BJ (cell line): ENCODE measurements at regions not wholly inside any gene's neighbourhood (a gene's known extent, or its start where the extent isn't known, plus 50 kb on each side); places are given as distances from the start of the nearest gene placed in this dataset.

Experiments
- CTCF ChIA-PET: fragments of 350-600 bp; formaldehyde crosslinking; extraction: SDS; loops from one replicate; lab custom pipeline; 2021; ENCODE audit warnings: antibody characterized with exemption, inconsistent platforms; lab: Yijun Ruan, JAX
- POLR2A ChIA-PET: fragments of 300-600 bp; sonication (Branson Sonifier 250); formaldehyde crosslinking; extraction: SDS; loops from one replicate; lab custom pipeline; 2021; ENCODE audit warnings: antibody characterized with exemption; lab: Charles Lee
- DNase-seq: peaks from one replicate; pipeline ENCODE4 v3.0.0-alpha.2; 2011; ENCODE audit warnings: low read depth
- H3K27me3 ChIP-seq: 2 replicates; pipeline ENCODE4 v1.6.0; 2011; ENCODE audit warnings: low read length; ENCODE audit not compliant: control insufficient read depth, insufficient read depth
- H3K36me3 ChIP-seq: 2 replicates; pipeline ENCODE4 v1.5.1; 2011; ENCODE audit warnings: low read length; ENCODE audit not compliant: control insufficient read depth, insufficient read depth
- H3K4me3 ChIP-seq: 2 replicates; pipeline ENCODE4 v1.5.1; 2011; ENCODE audit warnings: low read depth, mild to moderate bottlenecking, control low read depth, low read length
- CTCF ChIP-seq: IDR thresholded peaks from 2 replicates; pipeline ENCODE4 v1.5.1; 2011; ENCODE audit warnings: low read depth, mild to moderate bottlenecking, control low read depth, inconsistent platforms, low read length, moderate library complexity; ENCODE audit not compliant: insufficient read depth

GRCh38 chr3:127497166-127497565, 93.4 kb downstream of the TPRA1 start:
- H3K27me3 ChIP-seq, result peaks cover 2% of the 10 kb centered on the region
- no peak for DNase-seq
- no peaks in the 10 kb centered on the region for H3K36me3 ChIP-seq
- ChIA-PET POLR2A (no interaction called here), CTCF (no interaction called here)
- no peak for TF ChIP-seq CTCF
- no peak overlapping the region for H3K4me3 ChIP-seq

- no peaks in the 10 kb centered on the region for H3K36me3 ChIP-seq
- TF ChIP-seq CTCF, result no peak
- H3K27me3 ChIP-seq, result peaks cover 2% of the 10 kb centered on the region
- DNase-seq, result no peak
- H3K4me3 ChIP-seq, result no peak overlapping the region
- ChIA-PET CTCF (no interaction called here), POLR2A (no interaction called here)
Observed at GRCh38 chr3:127495821-127496655, 94.5 kb downstream of the TPRA1 start.

GRCh38 chr3:127493924-127494646, 96.4 kb downstream of the TPRA1 start:
- POLR2A ChIA-PET, result no interaction called here
- CTCF ChIA-PET, result interaction anchor here (0.6 kb wide), 1 partner anchor 512 kb away, joined by 3 read pairs; no protein-coding TSS in a partner anchor

GRCh38 chr3:127492426-127492825, 98.1 kb downstream of the TPRA1 start:
- Histone ChIP-seq H3K4me3 (no peak overlapping the region), H3K36me3 (no peaks in the 10 kb centered on the region), H3K27me3 (peaks cover 2% of the 10 kb centered on the region)
- ChIA-PET CTCF (interaction anchor here (1.2 kb wide), 1 partner anchor 9 kb away, joined by 3 read pairs; no protein-coding TSS in a partner anchor), POLR2A (no interaction called here)
- no peak for DNase-seq
- TF ChIP-seq CTCF, result no peak

More at GRCh38 chr3:127493924-127494646, 96.4 kb downstream of the TPRA1 start:
- no peak for TF ChIP-seq CTCF
- no peak overlapping the region for H3K4me3 ChIP-seq
- no peak for DNase-seq
- peaks cover 2% of the 10 kb centered on the region for H3K27me3 ChIP-seq
- no peaks in the 10 kb centered on the region for H3K36me3 ChIP-seq

GRCh38 chr3:127491909-127492308, 98.6 kb downstream of the TPRA1 start:
- no peak for DNase-seq
- no peaks in the 10 kb centered on the region for H3K36me3 ChIP-seq
- CTCF ChIA-PET, result interaction anchor here (1.2 kb wide), 1 partner anchor 8 kb away, joined by 3 read pairs; no protein-coding TSS in a partner anchor
- no peak overlapping the region for H3K4me3 ChIP-seq
- peaks cover 2% of the 10 kb centered on the region for H3K27me3 ChIP-seq
- no peak for TF ChIP-seq CTCF
- POLR2A ChIA-PET, result no interaction called here
